HG03139 (cell line): ENCODE measurements at regions not wholly inside any gene's neighbourhood (a gene's known extent, or its start where the extent isn't known, plus 50 kb on each side); places are given as distances from the start of the nearest gene placed in this dataset.

ENCODE experiments used
- ATAC-seq: cut with Tn5 transposase; IDR thresholded peaks from one replicate; pipeline ENCODE4 v1.9.1; 2021; ENCODE audit not compliant: unreplicated experiment

GRCh38 chr3:193870376-193871219 is 265.4 kb upstream of the HES1 start:
- no peak for ATAC-seq

DNA sequence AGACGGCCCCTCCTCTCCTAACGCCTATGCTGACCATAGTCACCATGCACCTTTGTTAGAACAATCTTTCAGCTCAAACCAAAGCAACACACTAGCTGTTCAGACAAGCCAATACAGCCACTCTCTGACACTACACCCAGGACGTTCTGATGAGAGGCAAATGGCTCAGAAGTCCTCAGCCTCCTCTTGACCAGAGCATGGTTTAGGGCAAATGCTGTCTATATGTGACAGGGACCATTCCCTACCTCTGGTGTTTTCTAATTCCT is 264.8 kb upstream of the HES1 start:
- ATAC-seq: no peak

DNA sequence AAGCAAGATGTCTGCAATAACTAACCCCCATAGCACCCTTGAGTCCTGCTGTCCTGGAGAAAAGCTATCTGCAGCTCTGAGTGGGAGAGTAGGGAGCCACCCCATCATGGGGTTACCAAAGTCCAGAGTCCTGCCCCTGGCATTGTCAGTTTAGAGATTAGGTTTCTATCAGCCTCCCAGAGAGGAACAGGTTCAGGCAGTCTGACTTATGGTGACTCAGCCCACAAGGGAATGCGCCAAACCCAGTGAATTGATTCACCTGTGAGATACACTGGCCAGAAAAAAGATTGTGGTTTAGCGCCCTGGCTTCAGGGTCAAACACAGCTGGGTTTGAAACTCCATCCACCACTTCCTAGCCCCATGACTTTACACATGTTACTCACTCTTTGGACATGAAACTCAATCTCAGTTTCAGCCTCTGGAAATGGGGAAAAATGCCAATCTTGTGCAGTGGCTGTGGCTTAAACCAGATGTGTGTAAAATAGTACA is 263.6 kb upstream of the HES1 start:
- no peak for ATAC-seq

GRCh38 chr3:193873426-193874201 is 262.3 kb upstream of the HES1 start:
- ATAC-seq: no peak

GRCh38 chr3:193874512-193874911 is 261.4 kb upstream of the HES1 start:
- no peak for ATAC-seq

DNA sequence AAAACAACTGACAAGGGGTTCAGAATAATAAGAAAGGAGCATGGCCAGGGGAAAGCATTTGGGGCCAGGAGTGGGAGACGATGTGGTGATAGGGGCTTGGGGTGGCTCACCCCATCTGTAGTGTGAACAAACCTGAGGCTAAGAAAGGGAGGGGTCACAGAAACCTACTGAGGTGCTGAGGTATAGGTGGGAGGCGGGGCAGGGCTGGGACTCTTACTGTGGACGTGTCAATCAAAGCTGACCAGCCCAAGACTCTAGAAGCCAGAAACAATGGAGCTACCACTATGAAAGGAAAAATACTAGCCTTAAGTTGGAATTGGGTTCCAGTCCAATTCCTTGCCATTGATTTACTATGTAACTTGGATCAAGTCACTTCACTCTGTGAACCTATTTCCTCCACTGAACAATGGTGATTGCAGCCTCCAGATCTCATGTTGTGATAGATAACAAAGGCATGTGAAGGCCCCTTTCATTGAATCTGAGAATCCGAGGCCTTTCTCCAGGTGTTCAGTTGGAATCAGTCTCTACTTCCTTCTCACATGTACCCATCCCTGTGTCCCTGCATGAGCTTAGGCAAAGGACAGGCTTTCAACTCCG is 260.9 kb upstream of the HES1 start:
- no peak for ATAC-seq

GRCh38 chr3:193875601-193876321 is 260.2 kb upstream of the HES1 start:
- ATAC-seq: no peak

- ATAC-seq: no peak
Observed at GRCh38 chr3:193879099-193879863, 256.7 kb upstream of the HES1 start.

DNA sequence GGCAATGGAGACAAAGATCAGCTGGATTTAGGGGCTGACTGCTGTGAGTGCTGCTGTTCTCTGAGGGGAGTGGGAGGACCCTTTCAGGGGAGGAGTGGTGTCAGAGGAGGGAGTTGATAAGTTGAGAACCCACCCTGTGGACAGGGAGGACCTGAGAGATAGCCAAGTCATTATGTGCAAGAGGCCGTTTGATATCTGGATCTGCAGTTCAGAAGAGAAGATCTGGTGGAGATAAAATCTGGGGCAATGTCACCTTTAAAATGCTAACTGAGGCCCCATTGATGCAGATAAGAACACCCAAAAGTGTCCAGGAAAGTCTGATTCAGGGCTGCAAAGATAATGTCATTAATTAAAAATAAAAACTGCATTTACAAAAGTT is 256.1 kb upstream of the HES1 start:
- no peak for ATAC-seq

GRCh38 chr3:193882091-193882490 is 253.9 kb upstream of the HES1 start:
- no peak for ATAC-seq

GRCh38 chr3:193883551-193883950 is 252.4 kb upstream of the HES1 start:
- no peak for ATAC-seq

DNA sequence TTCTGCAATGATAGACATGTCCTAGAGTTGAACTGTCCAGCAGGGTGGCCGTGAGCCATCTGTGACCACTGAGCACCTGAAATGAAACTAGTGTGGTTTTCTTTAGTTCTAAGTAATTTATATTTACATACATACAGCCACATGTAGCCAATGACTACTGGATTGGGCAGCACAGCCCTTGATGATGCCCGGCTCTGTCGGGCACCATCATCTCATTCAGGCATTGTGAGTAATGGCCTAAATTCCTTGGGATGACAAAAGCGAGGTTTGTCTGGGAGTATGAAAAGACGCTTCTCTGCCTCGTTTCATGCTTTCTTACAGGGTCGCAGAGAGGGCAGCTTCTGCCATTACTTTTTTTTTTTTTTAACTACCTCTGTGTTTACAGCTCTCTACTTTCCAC is 251.9 kb upstream of the HES1 start:
- ATAC-seq: no peak

- ATAC-seq: no peak
Observed at GRCh38 chr3:193884652-193885051, 251.3 kb upstream of the HES1 start.

DNA sequence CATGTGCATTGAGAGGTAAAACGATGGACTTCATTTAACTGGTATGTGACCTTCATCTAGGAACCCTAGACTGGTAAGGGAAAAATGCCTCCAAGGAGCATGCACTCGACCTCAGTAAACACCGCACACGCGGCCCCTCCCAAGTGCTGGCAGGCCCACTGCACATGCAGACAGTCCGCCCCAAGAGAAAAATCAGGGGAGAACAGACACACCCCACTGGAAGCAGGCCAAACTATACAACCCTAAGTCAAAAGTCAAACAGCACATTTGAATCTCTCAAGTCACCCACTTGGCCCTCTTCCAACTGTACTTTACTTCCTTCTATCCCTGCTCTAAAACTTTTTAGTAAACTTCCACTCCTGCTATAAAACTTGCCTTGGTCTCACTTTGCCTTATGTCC is 250.1 kb upstream of the HES1 start:
- no peak for ATAC-seq

DNA sequence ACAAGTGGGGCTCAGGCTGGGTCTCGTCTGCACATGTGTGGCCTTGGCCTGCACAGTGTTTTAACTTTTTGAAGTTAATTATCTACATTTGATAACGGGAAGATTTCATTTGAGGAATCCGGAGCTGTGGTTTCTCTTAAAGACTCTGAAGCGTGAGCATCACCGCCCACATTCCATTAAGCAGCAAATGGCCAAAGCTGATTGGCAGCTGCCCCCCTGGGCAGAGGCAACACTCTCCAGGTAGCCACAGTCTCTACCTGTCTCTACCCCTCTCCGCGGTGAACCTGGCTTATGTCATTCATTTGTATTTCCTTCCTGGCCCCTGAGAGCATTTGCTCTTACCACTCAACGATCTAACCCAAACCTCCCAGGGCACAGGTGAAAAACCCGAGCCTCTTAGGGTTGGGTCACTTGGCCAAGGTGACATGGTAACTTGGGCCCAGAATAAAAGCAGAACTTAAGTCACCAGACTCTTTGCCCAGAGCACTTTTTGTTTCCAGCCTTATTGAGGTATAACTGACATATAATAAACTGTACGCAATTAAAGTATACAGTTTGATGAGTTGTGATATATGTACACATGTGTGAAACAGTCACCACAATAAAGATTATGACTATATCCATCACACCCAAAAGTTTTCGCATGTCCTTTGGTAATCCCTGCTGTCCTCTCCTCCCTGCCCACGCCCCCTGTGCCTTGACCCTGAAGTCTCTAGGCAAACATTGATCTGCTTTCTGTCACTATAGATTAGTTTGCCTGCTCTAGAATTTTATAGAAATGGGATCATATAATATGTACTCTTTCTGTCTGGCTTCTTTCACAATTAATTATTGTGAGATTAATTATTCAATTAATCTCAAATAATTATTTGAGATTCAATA is 245.7 kb upstream of the HES1 start:
- ATAC-seq: no peak

DNA sequence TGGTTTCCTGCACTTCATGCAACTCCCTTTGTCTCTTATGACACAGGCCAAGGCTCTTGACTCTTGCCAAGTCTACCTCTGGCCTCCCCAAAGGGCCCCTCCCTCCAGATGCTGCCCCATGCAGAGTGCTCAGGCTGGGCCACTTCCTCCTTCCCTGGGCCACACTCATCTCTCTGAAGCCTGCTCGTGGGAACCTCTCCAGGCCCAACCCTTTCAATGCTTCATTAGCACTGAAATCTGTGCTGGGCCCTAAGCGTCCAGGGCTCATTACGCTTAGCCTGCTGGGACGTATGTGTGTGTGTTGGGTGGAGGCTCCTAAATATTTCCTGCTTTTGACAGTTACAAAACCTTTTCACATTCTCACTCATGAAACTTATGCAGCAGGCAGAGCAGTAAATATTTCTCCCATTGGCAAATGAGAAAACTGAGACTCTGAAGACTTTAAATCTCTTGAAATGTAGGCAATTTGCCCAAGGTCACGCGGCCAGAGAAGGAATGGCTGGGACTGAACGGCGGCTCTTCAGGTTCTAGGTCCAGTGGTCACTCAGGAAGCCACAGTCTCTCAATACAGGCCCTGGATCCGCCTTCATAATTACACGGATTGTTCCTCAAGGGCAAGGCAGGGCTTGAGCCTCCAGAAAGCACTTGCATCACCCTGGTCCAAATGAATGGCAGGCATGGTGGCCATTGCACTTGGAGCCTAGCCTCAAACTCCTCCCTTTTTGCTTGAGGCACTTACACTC is 241.7 kb upstream of the HES1 start:
- ATAC-seq: no peak

DNA sequence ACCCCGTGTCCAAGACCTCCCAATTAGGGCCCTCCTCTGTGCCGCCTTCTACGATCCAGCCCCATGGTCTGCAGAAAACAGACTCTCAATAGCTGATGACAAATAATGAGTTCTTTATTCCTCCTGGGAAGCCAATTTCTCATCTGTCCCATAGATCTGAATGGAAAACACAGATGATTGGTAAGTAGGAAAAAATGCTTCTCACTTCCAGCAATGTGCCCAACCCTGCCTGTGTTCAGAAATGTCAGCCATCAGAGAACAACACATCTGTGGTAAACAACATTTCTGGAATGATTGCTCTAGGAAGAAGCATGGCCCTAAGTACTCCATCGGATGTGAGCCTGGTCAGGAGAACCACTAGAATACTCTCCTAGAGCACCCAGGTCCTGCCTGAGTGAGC is 240.5 kb upstream of the HES1 start:
- no peak for ATAC-seq

DNA sequence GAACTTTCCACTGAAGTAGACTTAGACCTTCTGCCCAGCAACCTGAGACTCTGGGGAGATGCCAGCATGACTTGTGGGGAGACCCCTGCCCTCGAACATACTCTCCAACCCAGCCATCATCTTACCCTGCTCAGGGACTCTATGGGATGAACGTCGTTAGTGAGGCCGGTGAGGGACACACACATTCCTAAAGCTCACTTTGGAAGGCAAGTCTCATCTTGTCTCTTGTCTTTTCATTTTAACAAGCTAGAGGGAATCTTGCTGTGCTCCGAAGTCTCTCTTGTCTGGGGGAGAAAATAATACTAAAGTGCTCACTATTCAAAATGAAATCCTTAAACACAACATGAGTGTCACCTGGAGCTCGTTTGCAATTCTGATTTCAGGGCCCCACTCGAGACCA is 239.5 kb upstream of the HES1 start:
- no peak for ATAC-seq

GRCh38 chr3:193897288-193897687 is 238.7 kb upstream of the HES1 start:
- ATAC-seq: no peak
